ENCODE measurements at regions not wholly inside any gene's neighbourhood (a gene's known extent, or its start where the extent isn't known, plus 50 kb on each side); places are given as distances from the start of the nearest gene placed in this dataset.
"Not testable (repeated sequence)": the region's sequence is repeated elsewhere in the genome, so short reads cannot be mapped to it uniquely, and the experiment has no call there.

GRCh38 chr10:3977761-3978160 is 192.8 kb upstream of the KLF6 start:
- DNase-seq (ENCODE audit: low read depth in 3 of 3, low spot score in 1 of 3) = no peak

GRCh38 chr10:3976718-3977117 is 191.7 kb upstream of the KLF6 start:
- no peak for DNase-seq (ENCODE audit: low read depth in 3 of 3, low spot score in 1 of 3)

GRCh38 chr10:3976171-3976570 is 191.2 kb upstream of the KLF6 start:
- no peak for DNase-seq (ENCODE audit: low read depth in 3 of 3, low spot score in 1 of 3)

GRCh38 chr10:3975016-3975415 is 190.0 kb upstream of the KLF6 start:
- DNase-seq (ENCODE audit: low read depth in 3 of 3, low spot score in 1 of 3) = no peak

- DNase-seq (ENCODE audit: low read depth in 3 of 3, low spot score in 1 of 3) = no peak
These were observed 187.7 kb upstream of the KLF6 start for GRCh38 chr10:3972460-3973301.

GRCh38 chr10:3971713-3972112 is 186.7 kb upstream of the KLF6 start:
- no peak for DNase-seq (ENCODE audit: low read depth in 3 of 3, low spot score in 1 of 3)

GRCh38 chr10:3969876-3970666 is 185.1 kb upstream of the KLF6 start:
- no peak for DNase-seq (ENCODE audit: low read depth in 3 of 3, low spot score in 1 of 3)

GRCh38 chr10:3968727-3969126 is 183.7 kb upstream of the KLF6 start:
- DNase-seq (ENCODE audit: low read depth in 3 of 3, low spot score in 1 of 3) = no peak

- no peak for DNase-seq (ENCODE audit: low read depth in 3 of 3, low spot score in 1 of 3)
These were observed 179.5 kb upstream of the KLF6 start for GRCh38 chr10:3964516-3964915.

- DNase-seq (ENCODE audit: low read depth in 3 of 3, low spot score in 1 of 3) = no peak
These were observed 178.2 kb upstream of the KLF6 start for GRCh38 chr10:3963191-3963673.

- DNase-seq (ENCODE audit: low read depth in 3 of 3, low spot score in 1 of 3) = no peak
These were observed 176.1 kb upstream of the KLF6 start for GRCh38 chr10:3961082-3961481.

GRCh38 chr10:3960496-3960895 is 175.5 kb upstream of the KLF6 start:
- DNase-seq (ENCODE audit: low read depth in 3 of 3, low spot score in 1 of 3) = no peak

- DNase-seq (ENCODE audit: low read depth in 3 of 3, low spot score in 1 of 3) = no peak
These were observed 174.6 kb upstream of the KLF6 start for GRCh38 chr10:3959370-3960325.

- no peak for DNase-seq (ENCODE audit: low read depth in 3 of 3, low spot score in 1 of 3)
These were observed 173.5 kb upstream of the KLF6 start for GRCh38 chr10:3958472-3958996.

- no peak for DNase-seq (ENCODE audit: low read depth in 3 of 3, low spot score in 1 of 3)
These were observed 171.1 kb upstream of the KLF6 start for GRCh38 chr10:3955955-3956617.

- no peak for DNase-seq (ENCODE audit: low read depth in 3 of 3, low spot score in 1 of 3)
These were observed 170.5 kb upstream of the KLF6 start for GRCh38 chr10:3955493-3955892.

- DNase-seq (ENCODE audit: low read depth in 3 of 3, low spot score in 1 of 3) = no peak
These were observed 169.6 kb upstream of the KLF6 start for GRCh38 chr10:3954615-3955014.

GRCh38 chr10:3954007-3954406 is 169.0 kb upstream of the KLF6 start:
- DNase-seq (ENCODE audit: low read depth in 3 of 3, low spot score in 1 of 3) = not testable (repeated sequence)

GRCh38 chr10:3951993-3952392 is 167.0 kb upstream of the KLF6 start:
- DNase-seq (ENCODE audit: low read depth in 3 of 3, low spot score in 1 of 3) = no peak

GRCh38 chr10:3950676-3951275 is 165.8 kb upstream of the KLF6 start:
- no peak for DNase-seq (ENCODE audit: low read depth in 3 of 3, low spot score in 1 of 3)

Measured in stimulated activated CD4-positive, alpha-beta T cell treated with anti-CD3 and anti-CD28 coated beads, TNF-alpha, amount 100 ng/mL, for 1 hour (primary cell).